ENCODE measurements at regions not wholly inside any gene's neighbourhood (a gene's known extent, or its start where the extent isn't known, plus 50 kb on each side); places are given as distances from the start of the nearest gene placed in this dataset.
A peak's percentile ranks its signal among the peaks of the same experiment; 100 is the strongest.

DNA sequence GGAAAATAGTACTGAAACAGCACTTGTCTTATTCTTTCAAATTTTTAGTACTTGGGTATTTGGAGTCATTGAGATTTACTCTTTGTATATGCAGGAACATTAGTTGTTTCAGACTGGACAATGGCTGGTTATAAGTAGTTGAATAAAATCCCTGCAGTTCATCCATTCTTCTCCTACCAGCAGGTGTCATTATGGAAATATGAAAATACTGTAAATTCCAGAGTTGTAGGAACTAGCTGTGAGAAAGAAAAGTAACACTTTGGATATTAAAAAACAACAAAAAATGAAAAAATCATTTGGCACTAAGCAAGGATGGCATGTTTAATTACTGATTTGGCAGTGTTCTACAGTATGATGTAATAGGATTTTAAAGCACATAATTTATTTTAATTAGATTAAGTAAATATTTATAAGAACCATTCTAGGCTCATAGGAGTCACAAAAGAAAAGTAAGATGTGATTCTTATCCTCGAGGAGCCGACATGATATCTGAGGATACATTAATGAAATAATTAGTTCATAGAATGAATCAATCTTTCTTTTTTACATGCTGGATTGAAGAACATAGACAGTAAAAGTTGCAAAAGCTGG, 155.3 kb downstream of the KCNRG start:
- TF ChIP-seq, protein P1, sequence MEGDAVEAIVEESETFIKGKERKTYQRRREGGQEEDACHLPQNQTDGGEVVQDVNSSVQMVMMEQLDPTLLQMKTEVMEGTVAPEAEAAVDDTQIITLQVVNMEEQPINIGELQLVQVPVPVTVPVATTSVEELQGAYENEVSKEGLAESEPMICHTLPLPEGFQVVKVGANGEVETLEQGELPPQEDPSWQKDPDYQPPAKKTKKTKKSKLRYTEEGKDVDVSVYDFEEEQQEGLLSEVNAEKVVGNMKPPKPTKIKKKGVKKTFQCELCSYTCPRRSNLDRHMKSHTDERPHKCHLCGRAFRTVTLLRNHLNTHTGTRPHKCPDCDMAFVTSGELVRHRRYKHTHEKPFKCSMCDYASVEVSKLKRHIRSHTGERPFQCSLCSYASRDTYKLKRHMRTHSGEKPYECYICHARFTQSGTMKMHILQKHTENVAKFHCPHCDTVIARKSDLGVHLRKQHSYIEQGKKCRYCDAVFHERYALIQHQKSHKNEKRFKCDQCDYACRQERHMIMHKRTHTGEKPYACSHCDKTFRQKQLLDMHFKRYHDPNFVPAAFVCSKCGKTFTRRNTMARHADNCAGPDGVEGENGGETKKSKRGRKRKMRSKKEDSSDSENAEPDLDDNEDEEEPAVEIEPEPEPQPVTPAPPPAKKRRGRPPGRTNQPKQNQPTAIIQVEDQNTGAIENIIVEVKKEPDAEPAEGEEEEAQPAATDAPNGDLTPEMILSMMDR (conservative IDR thresholded peaks at IDR 0.05; ENCODE audit: low read depth, low read length) = peak; percentile 40
- TF ChIP-seq RFX5 (IDR thresholded peaks at IDR 0.05; ENCODE audit: low read depth, low read length) (no peak), RAD21 (IDR thresholded peaks at IDR 0.05; ENCODE audit: low read length) (peak; percentile 39), MAFK (IDR thresholded peaks at IDR 0.05; ENCODE audit: low read depth, low read length) (no peak), POLR2A (IDR thresholded peaks at IDR 0.05; ENCODE audit: low read depth, low read length) (no peak), MAZ (IDR thresholded peaks at IDR 0.05; ENCODE audit: borderline replicate concordance, low read depth, low read length) (no peak), SMC3 (IDR thresholded peaks at IDR 0.05; ENCODE audit: low read depth, low read length) (peak; percentile 32), BHLHE40 (IDR thresholded peaks at IDR 0.05; ENCODE audit: low read depth, low read length) (no peak)
- TF ChIP-seq, protein P2, sequence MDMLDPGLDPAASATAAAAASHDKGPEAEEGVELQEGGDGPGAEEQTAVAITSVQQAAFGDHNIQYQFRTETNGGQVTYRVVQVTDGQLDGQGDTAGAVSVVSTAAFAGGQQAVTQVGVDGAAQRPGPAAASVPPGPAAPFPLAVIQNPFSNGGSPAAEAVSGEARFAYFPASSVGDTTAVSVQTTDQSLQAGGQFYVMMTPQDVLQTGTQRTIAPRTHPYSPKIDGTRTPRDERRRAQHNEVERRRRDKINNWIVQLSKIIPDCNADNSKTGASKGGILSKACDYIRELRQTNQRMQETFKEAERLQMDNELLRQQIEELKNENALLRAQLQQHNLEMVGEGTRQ (IDR thresholded peaks at IDR 0.05; ENCODE audit: low read depth, low read length) = no peak
